GM11168 (cell line): ENCODE measurements at regions not wholly inside any gene's neighbourhood (a gene's known extent, or its start where the extent isn't known, plus 50 kb on each side); places are given as distances from the start of the nearest gene placed in this dataset.

ENCODE experiments used
- in situ Hi-C: fragments of 300-500 bp; cut with MboI; formaldehyde crosslinking; loops from one replicate; pipeline ENCODE4 v1.12.0; 2022; ENCODE audit warnings: low sequenced_read_pairs; ENCODE audit not compliant: unreplicated experiment

GRCh38 chr2:8456151-8457091 lies 225.4 kb upstream of the ID2 start:
- in situ Hi-C loops: no loop called here

- in situ Hi-C loops: no loop called here
Measured at GRCh38 chr2:8457092-8457481, 224.8 kb upstream of the ID2 start.

DNA sequence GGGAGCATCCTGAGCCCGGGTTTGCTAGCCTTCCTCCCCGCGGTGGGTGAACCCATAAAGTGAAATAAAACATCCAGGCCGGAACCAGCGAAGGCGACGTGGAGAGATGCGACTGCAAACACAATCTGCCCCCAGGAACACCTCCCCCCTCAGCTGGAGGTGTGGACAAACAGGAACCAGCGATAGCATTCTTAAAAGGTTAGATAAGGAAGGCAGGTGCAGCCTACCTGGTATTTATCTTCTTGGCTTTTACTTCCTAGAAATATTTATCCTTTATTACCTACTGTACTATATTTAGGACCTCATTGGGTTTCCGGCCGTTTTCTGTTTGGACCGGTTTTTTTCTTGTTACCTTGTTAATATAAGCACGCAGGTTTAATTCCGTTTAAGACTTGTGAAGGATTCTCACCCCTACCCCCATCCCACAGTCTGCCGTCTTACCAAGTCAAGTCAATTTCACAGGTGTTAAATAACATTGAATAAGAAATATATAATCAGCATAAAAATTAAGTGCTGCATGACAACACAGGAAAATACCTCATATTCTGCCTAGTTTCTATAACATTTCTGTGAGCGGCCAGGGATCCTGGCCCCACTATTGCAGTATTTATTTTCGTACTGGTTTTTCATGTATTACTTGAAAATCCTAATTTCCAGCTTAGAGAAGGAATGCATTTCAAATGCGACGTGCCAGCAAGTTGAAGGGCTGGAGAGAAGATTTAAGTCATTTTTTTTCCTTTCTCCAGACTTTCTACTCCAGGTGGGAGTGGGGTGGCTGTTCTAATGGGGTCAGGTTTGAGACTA lies 224.0 kb upstream of the ID2 start:
- in situ Hi-C loops: no loop called here

DNA sequence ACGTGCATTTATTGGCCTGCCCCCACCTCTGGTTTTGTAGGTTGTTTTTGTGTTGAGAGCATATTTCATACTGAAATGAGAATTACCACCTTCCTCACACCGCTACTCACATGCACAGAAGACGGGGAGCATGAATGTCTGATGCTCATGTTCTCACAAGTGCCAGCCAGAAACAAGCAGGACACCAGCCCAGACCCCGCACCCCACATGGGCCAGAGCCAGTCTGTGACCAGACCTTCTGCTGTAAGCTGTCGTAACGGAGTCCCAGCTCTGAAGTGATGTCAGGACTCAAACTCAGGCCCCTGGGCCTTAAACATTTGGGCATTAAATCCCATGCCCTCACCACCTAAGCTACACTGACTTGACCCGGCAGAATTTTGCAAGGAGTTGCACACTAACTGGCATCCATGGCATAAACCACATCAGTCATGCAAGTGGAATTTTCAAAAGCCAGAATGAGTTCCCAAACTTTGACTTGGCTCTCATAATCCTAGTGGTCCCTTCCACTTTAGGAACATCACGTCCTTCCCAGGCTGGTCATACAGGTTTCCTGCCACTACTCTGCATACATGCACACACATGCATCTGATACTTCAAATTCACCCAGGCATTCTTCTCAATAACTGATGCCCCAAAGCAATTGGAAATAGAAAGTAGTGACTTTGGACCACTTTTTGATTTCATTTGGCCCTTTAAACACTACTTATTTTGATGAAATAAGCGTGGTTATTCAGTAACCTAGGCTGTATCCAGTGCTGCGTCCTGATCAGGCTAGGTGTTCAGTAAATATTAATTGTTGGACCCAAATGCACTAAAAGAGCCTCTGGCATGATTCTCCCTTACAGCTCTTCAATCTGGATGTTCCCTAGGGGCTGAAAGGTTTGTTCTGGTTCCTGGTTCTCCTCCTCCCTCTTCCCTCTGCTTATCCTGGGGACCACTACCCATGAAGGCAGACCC lies 223.1 kb upstream of the ID2 start:
- in situ Hi-C loops: no loop called here

DNA sequence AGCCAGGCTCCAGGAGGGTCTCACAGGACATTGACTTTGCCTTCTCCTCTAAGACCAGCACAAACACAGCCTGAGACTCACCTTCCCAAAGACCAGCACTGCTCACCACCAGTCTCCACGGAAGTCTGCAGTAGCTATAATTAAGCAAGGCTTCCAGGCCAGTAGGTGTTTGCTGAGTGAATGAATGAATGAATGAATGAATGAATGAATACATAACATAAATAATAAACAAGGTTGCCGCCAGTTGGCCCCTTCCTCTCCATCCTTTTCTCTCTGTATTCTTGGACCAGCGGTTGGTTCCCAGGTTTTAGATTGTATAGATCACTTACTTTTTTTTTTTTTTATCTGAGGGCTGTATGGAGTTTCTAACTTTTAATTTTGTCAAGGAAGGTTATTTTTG lies 222.4 kb upstream of the ID2 start:
- in situ Hi-C loops: no loop called here

DNA sequence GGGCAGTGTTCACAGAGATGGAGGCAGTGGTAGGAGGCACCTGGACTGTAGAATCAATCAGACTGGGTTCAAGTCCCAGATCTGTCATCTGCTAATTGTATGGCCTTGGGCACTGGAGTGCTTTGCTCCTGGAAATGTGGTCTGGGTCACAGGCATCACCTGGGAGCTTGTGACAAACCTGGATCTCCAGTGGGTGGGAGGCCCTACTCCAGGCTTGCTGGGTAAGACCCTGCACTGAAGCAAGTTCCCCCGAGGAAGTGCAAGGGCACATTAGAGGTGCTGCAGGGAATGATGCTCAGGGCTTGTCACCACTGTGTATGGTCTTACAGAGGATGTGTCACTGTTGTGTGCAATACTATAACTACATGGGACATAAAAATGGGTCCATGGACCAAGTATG lies 220.5 kb upstream of the ID2 start:
- in situ Hi-C loops: no loop called here

GRCh38 chr2:8462280-8462679 lies 219.6 kb upstream of the ID2 start:
- in situ Hi-C loops: no loop called here

DNA sequence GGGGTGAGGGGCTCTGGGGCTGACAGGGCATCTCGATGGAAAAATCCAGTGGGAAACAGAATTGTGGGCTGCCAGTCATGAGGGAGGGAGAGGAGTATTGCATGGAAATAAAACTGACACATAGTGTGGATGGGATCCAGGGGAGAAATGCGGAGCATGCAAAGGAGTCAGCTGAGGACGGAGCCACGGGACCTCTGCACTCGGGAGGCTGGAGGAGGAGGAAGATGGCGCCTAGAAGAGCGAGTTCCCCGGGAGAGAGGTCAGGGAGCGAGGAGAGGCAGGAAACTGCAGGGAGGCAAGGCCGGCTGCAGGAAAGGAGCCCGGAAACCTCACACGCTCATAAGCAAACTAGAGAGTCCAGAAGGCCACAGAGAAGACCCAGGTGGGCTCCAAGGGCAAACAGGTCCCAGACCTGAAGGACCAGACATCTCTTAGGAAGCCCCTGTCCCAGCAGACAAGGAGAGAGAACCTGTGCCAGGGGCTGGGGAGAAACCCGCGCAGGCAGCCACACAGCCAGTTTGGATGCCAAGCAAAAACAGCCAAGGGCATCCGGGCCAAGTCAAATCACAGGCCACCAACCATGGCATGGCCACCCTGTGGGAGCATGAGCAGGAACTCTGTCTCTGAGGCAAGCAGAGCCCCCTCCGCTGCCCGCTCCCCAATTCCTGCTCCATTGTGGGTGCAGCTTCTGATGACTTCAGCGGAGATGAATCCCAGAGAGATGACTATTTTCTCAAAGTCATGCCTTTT lies 218.8 kb upstream of the ID2 start:
- in situ Hi-C loops: no loop called here

DNA sequence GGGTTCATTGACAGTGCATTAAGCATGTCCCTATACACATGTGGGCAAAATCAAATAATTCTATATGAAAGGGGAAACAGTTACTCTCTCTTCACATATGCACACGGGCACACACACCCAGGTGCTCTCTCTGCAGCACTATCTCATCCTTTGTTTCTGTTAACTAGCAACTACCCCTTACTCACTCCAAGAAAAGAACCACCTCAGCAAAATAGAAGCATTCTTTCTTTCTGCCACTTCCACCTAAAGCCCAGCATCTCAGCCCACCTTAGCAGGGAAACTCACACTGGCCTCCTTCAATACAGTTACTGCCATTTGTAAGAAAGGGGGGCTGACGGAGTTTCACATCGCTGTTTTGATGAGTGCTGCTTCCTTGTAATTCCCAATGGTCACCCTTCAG lies 216.3 kb upstream of the ID2 start:
- in situ Hi-C loops: no loop called here

GRCh38 chr2:8469709-8470493 lies 212.0 kb upstream of the ID2 start:
- in situ Hi-C loops: no loop called here

- in situ Hi-C loops: no loop called here
Measured at GRCh38 chr2:8472545-8473323, 209.1 kb upstream of the ID2 start.

DNA sequence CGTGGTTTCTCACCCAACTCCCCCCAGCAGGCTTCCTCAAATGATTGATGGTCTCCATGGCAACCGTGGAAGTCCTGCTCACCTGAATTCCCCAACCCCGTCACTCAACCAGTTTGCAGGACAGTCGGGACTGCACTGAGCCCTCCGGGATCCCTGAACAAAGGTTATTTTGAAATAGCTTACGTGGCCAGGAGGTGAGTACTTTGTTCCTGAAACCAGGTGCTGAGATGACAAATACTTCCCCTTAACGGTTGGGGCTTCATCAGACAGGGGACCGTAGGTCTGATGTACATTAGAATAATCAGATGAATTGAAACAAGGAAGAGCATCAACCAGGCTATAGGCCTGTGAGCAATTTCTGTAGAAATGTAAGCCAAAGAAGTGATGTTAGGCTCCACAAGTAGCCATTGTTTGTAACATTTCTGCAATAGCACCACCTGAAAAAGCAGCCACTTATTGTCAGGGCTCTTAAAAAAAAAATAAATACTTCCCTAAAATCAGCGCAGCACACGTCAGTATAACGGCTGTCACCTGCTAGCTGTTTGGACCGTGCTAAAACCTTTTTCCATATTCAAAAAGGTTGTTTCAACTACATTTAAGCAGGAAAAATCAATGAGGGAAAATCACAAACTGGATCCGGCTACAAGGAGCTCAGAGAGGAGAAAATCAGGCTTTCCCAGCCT lies 206.4 kb upstream of the ID2 start:
- in situ Hi-C loops: no loop called here

DNA sequence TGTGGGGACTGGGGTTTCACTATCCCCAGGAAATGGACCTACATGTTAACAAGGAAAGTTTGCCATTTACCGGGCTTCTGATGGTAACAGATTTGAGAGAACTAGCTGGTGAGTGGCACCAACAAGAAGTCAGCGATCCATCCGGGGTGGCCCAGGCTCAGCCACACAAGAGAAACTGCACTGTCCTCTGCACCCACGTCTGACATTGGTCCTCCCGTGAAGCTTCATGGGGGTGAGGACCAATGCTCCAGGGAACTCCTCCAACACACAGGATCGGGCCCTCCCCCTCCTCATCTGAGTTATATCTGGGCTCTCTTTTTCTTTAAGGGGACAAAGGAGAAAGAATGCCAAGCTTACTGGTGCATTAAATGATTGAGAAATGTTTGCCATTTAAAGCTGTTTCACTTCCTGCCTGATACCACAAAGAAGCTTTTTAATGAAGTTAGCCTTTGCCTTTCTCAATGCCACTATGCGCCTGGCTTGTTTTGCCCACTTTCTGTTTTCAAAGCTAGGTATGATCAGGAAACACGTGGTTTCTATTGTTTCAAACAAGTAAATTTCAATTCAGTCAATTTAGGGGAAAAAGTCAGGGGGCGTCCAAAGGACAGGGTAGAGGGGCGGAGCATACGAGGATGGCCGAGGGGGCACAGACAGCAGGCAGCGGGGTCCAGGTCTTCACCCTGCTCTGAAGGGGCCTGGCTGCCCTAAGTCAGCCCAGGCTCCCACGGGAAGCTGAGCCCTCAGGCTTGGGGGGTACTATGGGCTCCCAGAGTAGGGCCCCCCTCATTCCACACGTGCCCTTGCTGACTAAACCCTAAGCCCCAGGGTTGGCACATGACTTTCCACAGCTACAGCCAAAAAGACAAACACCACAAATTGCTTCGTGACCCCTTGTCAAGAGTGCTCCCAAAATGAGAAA lies 204.0 kb upstream of the ID2 start:
- in situ Hi-C loops: no loop called here

DNA sequence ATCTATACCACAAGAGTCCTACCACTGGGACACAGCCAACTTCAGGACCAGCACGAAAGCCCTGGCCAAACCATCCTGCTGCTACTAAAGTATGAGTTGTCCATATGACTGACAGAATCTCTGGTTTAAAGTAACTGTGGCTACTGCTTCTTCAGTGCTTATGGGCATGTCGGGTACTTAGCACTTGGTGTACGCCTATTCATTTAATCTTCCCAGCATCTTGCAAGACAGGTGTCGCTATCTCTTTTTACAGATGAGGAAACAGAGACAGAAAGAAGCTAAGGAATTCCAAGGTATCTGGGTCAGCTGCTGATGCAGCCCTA lies 203.4 kb upstream of the ID2 start:
- in situ Hi-C loops: no loop called here

DNA sequence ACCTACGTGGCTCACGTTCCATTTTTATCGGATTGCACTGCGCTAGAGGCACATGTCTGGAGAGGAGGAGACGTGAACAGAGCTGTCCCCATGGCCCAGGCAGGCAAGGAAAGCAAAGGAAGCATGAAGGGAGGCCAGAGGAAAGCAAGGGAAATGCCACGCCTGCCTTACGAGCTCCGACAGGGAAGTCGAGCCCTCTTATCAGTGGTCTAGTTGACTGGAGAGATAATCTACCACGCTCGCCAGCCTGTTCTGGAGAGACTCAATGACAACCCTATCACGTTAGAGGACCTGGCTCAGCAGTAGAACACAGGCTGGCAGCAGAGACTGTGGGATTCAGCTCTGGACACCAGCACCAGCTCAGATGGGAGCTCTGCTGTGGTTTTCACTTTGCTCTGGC lies 202.6 kb upstream of the ID2 start:
- in situ Hi-C loops: no loop called here

DNA sequence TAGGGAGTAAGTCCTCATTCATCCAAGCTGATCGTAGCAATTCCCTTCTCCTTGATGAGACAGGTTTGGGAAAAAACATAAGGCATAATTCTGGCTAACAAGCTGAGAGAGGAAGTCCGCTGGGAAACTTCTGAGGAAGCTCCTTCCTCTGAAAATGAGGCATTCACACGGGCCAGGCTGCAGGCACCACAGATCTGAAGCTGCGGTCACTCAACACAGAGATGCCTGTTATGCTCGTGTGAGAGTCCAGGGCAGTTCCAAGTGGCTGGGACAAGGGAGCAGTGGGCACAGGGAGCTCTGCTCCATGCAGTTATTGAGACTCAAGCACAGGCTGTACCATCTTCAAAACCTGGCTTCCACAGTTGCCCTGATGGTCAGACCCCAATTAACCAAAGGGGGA lies 200.9 kb upstream of the ID2 start:
- in situ Hi-C loops: no loop called here
